Epidermal melanocyte (primary cell): ENCODE measurements at regions not wholly inside any gene's neighbourhood (a gene's known extent, or its start where the extent isn't known, plus 50 kb on each side); places are given as distances from the start of the nearest gene placed in this dataset.
"Not testable (repeated sequence)": the region's sequence is repeated elsewhere in the genome, so short reads cannot be mapped to it uniquely, and the experiment has no call there.

Experiments
- DNase-seq: peaks from one replicate; pipeline ENCODE4 v3.0.0; 2011; ENCODE audit warnings: low spot score; ENCODE audit not compliant: insufficient read length

DNA sequence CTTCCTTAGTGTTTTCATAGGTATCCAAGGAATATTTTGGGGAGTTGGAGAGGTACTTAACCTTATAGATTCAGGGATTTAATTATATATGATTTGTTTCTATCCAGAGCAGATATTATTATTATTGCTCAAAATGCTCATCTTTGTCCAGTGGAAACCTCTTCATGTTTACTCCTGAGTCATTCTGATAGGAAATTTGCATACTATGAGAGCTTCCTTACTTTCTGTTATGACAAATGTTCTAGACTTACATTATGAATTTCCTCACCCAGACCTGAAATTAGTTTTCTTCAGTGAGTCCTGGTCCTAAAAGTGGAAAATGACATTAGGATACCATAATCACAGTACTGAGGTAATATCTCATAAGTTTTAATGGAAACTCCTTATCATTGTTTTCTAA, 57.5 kb upstream of the PLPPR5 start:
- DNase-seq: no peak

- no peak for DNase-seq
Measured at GRCh38 chr1:99069146-99069545, 64.5 kb upstream of the PLPPR5 start.

GRCh38 chr1:99078529-99078928, 73.9 kb upstream of the PLPPR5 start:
- not testable (repeated sequence) for DNase-seq

DNA sequence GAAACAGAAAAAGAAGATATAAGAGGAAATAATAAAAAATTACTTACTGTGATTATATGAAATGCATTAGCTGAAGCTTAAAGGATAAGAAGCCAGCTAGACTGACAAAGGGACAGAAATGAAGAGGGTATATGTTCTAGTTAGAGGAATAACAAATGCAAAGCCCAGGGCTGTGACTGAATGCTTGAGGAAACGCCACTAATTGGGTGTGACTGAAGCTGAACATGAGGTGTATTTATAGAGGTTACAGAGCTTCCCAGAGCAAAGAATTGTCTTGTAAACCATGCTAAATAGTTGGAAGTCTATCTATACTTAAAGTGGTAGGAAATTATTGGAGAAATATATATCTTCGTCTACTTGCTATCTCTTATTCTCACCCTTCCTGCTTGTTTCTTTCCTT, 77.7 kb upstream of the PLPPR5 start:
- no peak for DNase-seq

DNA sequence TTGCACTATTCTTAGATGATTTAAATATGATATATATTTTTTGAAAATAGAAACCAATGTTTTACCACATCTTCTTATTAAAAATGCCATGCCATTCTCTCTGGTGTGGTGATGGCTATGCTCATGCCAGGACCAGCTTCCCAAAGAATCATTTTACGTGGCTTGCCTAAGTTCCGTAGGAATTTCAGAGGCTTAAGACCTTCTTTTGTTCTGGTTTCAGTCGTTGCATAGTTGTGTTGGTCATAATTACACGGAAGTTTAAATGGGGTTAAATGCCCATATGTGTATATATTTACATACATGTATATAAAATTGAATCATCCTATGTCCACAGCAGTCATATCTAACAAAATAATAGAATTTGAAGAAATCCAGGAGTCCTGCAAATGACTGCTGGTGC, 78.7 kb upstream of the PLPPR5 start:
- DNase-seq: no peak

DNA sequence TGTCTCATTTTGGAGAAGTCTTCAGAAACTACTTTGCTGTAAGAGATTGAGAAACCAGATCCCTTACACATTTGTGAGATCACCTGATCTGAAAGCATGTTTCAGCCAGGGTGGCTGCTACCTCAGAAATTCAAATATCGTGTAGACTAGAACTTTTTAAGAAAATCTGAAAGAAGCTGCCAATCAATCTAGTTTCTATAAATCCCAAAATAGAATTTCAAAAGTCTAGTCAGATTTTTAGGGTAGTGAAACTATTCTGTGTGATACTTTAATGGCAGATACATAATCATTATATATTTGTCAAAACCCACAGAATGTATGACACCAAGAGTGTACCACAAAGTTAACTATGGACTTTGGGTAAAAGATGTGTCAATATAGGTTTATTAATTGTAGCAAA, 79.9 kb upstream of the PLPPR5 start:
- no peak for DNase-seq

- DNase-seq: no peak
Measured at GRCh38 chr1:99086057-99086456, 81.4 kb upstream of the PLPPR5 start.

DNA sequence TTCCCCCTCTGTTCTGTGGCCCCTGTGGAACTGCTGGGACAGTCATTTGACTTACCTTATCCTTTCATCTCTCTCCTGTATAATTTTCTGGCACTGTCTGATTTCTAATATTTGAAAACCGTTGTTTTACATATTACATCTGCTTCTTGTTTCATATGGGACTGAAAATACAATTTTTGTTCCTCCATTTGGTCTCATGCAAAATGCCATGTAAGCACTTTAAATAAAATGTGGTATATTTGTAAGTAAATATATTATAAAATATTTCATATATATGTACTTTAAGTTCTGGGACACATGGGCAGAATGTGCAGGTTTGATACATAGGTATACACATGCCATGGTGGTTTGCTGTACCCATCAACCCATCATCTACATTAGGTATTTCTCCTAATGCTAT, 93.9 kb upstream of the PLPPR5 start:
- DNase-seq: no peak

DNA sequence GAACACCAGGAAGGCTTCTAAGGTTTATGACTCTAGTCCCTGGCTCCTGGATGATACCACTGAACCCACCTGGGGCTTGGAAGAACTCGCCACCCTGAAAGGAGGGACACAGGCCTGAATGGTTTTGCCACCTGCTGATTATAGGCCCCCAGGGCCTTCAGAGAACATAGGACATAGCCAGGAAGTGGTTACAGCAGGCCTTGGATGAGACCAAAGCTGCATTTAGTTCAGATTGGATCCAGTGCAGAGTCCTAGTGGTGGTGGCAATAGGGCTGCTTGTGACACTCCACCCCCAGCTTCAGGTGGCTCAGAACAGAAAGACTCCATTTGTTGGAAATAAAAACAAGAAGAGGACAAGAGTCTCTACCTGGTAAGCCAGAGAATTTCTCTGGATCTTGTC, 101.6 kb upstream of the PLPPR5 start:
- no peak for DNase-seq

- DNase-seq: no peak
Measured at GRCh38 chr1:99107680-99108079, 103.0 kb upstream of the PLPPR5 start.

- DNase-seq: no peak
Measured at GRCh38 chr1:99110140-99111041, 105.7 kb upstream of the PLPPR5 start.

GRCh38 chr1:99115231-99115630, 110.6 kb upstream of the PLPPR5 start:
- no peak for DNase-seq

DNA sequence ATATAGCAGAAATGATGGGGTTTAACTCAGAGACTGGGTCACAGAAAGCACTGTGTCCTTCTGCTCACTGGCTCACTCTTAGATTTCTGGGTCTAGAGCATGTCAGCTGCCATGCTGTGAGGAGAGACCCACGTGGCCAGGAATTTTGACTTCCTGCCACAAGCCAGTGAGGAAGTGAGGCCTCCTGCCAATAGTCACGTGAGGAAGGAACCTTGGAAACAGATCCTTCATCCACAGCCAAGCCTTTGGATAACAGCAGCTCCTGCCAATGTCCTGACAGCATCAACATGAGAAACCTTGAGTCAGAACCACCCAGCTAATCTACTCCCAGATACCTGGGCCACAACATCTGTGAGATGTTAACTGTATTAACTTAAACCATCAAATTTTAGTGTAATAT, 114.5 kb upstream of the PLPPR5 start:
- no peak for DNase-seq

- no peak for DNase-seq
Measured at GRCh38 chr1:99122039-99122438, 117.4 kb upstream of the PLPPR5 start.

DNA sequence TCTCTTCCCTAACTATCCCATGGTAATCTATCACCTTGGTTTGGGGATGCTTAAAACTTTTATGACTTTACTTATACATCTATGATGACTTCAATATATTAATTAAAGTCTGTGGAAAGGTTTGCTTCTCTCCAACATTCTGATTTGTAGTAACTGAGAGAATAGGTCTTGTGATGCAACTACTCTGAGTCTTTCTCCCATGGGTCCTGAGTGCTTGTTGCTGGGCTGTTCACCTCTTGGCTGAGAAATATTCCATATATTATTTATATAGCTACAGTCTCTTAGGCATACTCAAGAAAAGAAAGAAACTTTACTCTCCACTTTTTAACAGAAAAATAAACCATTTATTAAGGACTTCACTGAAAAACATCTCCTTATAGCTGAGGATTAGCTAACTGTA, 119.3 kb upstream of the PLPPR5 start:
- DNase-seq: no peak

- DNase-seq: no peak
Measured at GRCh38 chr1:99131546-99131945, 126.9 kb upstream of the PLPPR5 start.

GRCh38 chr1:99133756-99134500, 129.3 kb upstream of the PLPPR5 start:
- no peak for DNase-seq

DNA sequence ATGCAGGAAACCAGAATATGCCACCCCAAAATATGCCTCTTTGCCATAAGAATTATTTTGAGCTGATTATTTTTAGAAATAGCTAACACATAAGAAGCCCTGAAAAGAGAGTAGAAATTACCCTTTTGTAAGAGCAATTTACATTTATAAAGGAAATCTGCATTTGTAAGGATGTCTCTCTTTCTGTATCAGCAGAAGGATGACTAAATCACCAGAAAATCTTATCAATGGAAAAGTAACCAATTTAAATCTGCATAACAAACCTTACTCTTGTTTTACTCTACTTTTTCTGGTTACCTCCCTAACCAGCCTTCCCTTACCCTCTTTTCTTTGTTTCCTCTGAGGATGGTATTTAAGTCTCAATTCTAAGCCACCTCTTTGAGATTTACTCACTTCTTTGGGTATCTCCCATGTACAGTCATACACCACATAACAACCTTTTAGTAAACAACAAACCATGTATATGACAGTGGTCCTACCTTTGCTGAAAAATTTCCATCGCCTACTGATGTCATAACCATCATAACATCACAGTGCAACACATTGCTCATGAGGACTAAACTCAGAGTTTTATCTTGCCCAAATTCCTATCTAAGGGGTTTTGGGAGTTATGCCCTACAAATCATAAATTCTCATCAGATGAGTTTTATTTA, 126.6 kb upstream of the PLPPR4 start:
- DNase-seq: no peak

GRCh38 chr1:99139876-99140275, 124.4 kb upstream of the PLPPR4 start:
- DNase-seq: no peak

DNA sequence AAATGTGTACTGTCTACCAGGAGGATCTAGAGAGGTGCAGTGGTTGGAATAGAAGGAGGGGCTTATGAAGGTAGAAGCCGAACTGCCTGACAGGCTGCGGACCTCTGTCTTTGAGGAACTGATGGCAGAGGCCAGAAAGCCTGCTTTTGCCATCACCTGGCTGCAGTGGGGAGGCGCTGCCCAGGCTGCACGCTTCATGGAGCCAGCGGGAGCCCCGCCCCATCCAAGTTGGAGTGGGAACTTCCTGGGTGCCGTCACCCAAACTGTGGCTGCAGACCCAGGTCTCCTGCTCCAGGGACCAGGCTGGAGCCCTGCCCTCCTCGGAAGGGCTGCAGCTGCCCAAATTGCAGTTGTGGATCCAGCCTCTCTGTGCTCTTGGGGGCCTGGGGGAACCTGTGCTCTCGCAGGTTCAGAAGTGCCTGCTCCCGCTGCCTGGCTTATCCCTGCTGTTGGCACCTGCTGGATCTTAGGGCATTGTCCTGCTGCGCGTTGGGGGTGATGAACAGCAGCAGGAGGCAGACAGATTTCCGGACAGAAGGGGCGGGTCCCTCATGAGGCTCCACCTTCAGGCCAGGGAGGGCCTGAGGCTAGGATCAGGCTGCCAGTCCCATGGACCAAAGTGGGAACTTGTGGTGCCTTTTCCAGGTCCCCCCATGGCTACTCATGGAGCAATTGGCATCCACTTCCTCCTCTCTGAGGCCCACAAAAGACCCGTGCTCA, 118.0 kb upstream of the PLPPR4 start:
- DNase-seq: no peak

GRCh38 chr1:99149952-99150351, 114.3 kb upstream of the PLPPR4 start:
- DNase-seq: no peak

DNA sequence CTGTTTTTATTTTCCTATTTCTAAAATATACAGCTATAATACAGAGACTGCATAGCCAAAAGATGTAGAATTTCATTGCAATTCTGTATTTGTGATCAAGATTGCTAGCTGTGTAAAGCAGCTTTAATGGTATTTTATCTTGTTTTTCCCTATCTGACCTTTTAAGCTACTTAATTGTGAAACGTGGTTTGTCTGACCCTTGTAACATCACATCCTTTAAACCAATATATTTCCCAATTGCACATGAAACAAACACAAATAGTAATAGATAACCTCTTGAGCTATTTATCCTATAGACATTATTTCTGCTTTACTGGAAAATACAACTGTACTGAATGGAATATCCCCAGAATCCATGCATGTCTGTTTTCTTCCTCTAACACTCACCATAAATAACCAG, 112.2 kb upstream of the PLPPR4 start:
- DNase-seq: no peak
